NCI-H748 (cell line): ENCODE measurements at regions not wholly inside any gene's neighbourhood (a gene's known extent, or its start where the extent isn't known, plus 50 kb on each side); places are given as distances from the start of the nearest gene placed in this dataset.

Experiments used
- DNase-seq: peaks from one replicate; lab custom pipeline; 2025; ENCODE audit not compliant: unreplicated experiment; lab: John Stamatoyannopoulos, UW

GRCh38 chr16:73251608-73252007 lies 203.7 kb upstream of the ZFHX3 start:
- DNase-seq, result no peak

- DNase-seq, result no peak
These were observed 200.4 kb upstream of the ZFHX3 start for GRCh38 chr16:73248316-73248715.

GRCh38 chr16:73240920-73241319 lies 193.0 kb upstream of the ZFHX3 start:
- DNase-seq, result peak; percentile 62

GRCh38 chr16:73237601-73238000 lies 189.7 kb upstream of the ZFHX3 start:
- no peak for DNase-seq

GRCh38 chr16:73234496-73234895 lies 186.6 kb upstream of the ZFHX3 start:
- DNase-seq, result no peak

- DNase-seq, result no peak
These were observed 186.0 kb upstream of the ZFHX3 start for GRCh38 chr16:73233846-73234424.

GRCh38 chr16:73233329-73233765 lies 185.4 kb upstream of the ZFHX3 start:
- no peak for DNase-seq

- peak; percentile 50 for DNase-seq
These were observed 184.8 kb upstream of the ZFHX3 start for GRCh38 chr16:73232555-73233328.

GRCh38 chr16:73231944-73232554 lies 184.1 kb upstream of the ZFHX3 start:
- DNase-seq, result peak; percentile 6

- DNase-seq, result no peak
These were observed 183.5 kb upstream of the ZFHX3 start for GRCh38 chr16:73231379-73231778.

- no peak for DNase-seq
These were observed 182.7 kb upstream of the ZFHX3 start for GRCh38 chr16:73230651-73231050.

GRCh38 chr16:73228649-73229048 lies 180.7 kb upstream of the ZFHX3 start:
- no peak for DNase-seq

- DNase-seq, result no peak
These were observed 178.7 kb upstream of the ZFHX3 start for GRCh38 chr16:73226675-73227074.

GRCh38 chr16:73225983-73226382 lies 178.1 kb upstream of the ZFHX3 start:
- no peak for DNase-seq

- no peak for DNase-seq
These were observed 172.9 kb upstream of the ZFHX3 start for GRCh38 chr16:73220836-73221235.

- DNase-seq, result no peak
These were observed 171.2 kb upstream of the ZFHX3 start for GRCh38 chr16:73219176-73219575.

- DNase-seq, result peak; percentile 75
These were observed 169.7 kb upstream of the ZFHX3 start for GRCh38 chr16:73217654-73218053.

- no peak for DNase-seq
These were observed 169.0 kb upstream of the ZFHX3 start for GRCh38 chr16:73216932-73217331.

GRCh38 chr16:73215678-73216377 lies 167.9 kb upstream of the ZFHX3 start:
- no peak for DNase-seq

GRCh38 chr16:73214825-73215677 lies 167.1 kb upstream of the ZFHX3 start:
- no peak for DNase-seq
